HCT116 (cell line): ENCODE measurements at regions not wholly inside any gene's neighbourhood (a gene's known extent, or its start where the extent isn't known, plus 50 kb on each side); places are given as distances from the start of the nearest gene placed in this dataset.

ENCODE experiments used
- EZH2 ChIP-seq: fragments of 200-600 bp; sonication (generic); IDR thresholded peaks from 2 replicates; pipeline ENCODE4 v1.6.1; 2017; ENCODE audit warnings: antibody characterized with exemption, mixed run types
- JUND ChIP-seq: IDR thresholded peaks from 2 replicates; pipeline ENCODE4 v1.6.1; 2012
- MAX ChIP-seq: IDR thresholded peaks from 2 replicates; pipeline ENCODE4 v1.6.1; 2012
- POLR2A ChIP-seq: IDR thresholded peaks from 2 replicates; pipeline ENCODE4 v1.7.0; 2011; ENCODE audit warnings: borderline replicate concordance; ENCODE audit not compliant: insufficient read depth, insufficient read length; ENCODE audit errors: extremely low read depth
- RAD21 ChIP-seq: IDR thresholded peaks from 2 replicates; pipeline ENCODE4 v1.6.1; 2012; ENCODE audit warnings: low read depth, mild to moderate bottlenecking
- ZNF274 ChIP-seq: fragments of 200-500 bp; sonication (Bioruptor generic); IDR thresholded peaks from 2 replicates; pipeline ENCODE4 v1.6.1; 2014; ENCODE audit warnings: mild to moderate bottlenecking, low read depth, low read length, inconsistent platforms
- TF ChIP-seq, protein P1 (sequence below), 3 experiments: fragments of 200-600 bp in 1 of 3; sonication (generic) in 1 of 3; IDR thresholded peaks in 2 of 3; conservative IDR thresholded peaks in 1 of 3; 2 replicates each; pipeline ENCODE4 v1.5.1; 2012 to 2017; ENCODE audit warnings: low read depth in 2 of 3, low read length in 2 of 3, antibody characterized with exemption in 1 of 3, borderline replicate concordance in 1 of 3, control low read depth in 1 of 3, mild to moderate bottlenecking in 1 of 3, mixed read lengths in 1 of 3, mixed run types in 1 of 3, moderate library complexity in 1 of 3; ENCODE audit not compliant: insufficient read depth in 1 of 3

- TF ChIP-seq, protein P1, sequence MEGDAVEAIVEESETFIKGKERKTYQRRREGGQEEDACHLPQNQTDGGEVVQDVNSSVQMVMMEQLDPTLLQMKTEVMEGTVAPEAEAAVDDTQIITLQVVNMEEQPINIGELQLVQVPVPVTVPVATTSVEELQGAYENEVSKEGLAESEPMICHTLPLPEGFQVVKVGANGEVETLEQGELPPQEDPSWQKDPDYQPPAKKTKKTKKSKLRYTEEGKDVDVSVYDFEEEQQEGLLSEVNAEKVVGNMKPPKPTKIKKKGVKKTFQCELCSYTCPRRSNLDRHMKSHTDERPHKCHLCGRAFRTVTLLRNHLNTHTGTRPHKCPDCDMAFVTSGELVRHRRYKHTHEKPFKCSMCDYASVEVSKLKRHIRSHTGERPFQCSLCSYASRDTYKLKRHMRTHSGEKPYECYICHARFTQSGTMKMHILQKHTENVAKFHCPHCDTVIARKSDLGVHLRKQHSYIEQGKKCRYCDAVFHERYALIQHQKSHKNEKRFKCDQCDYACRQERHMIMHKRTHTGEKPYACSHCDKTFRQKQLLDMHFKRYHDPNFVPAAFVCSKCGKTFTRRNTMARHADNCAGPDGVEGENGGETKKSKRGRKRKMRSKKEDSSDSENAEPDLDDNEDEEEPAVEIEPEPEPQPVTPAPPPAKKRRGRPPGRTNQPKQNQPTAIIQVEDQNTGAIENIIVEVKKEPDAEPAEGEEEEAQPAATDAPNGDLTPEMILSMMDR (IDR thresholded peaks at IDR 0.05 in 2 of 3, conservative IDR thresholded peaks at IDR 0.05 in 1 of 3; ENCODE audit: borderline replicate concordance in 1 of 3, insufficient read depth in 1 of 3, low read depth in 2 of 3, low read length in 2 of 3): no peak
- TF ChIP-seq POLR2A (no peak), EZH2 (no peak), JUND (no peak), ZNF274 (no peak), RAD21 (no peak), MAX (no peak)
Measured at GRCh38 chr1:36722871-36723270, 240.2 kb upstream of the CSF3R start.
